ENCODE measurements at regions not wholly inside any gene's neighbourhood (a gene's known extent, or its start where the extent isn't known, plus 50 kb on each side); places are given as distances from the start of the nearest gene placed in this dataset.

DNA sequence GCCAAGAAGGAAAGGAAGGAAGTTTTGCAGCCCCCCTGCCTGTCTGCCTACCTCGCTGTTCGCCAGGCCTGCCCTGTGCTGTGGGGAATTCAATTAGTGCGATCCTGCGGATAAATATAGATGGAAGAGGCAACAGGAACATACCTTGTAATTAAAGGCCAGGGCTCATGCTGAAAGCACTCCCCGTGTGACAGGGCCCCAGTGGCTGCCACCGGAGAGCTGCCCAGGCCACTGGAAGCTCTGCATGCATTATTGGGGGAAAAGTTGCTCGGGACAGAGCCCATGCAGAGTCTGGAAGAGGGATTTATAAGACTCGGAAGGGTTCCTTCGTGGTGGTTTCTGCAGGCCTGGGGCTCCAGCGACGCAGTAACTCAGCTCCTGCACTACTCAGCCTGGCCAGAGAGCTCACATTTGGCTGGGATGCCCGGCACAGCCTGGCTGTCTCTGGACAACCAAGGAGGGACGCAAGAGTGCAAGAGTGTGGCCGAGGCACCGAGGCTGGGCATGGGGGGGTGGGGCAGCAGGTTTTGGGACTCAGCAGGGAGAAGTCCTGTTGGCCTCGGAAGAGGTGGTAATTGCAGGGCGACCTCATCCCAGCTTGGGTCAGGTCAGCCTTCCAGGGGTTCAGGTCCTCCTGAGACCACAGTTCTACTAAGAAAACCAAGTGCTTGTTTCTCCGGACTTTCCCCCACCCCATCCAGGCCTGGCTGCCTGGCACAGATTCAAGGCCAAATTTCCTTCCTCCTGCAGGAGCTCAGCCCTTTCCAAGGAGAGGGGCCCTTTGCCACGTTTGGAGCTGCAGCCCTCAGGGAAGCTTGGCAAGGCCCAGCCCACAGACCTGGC, 68.1 kb upstream of the GGTA1 start:
- TF ChIP-seq, protein P1, sequence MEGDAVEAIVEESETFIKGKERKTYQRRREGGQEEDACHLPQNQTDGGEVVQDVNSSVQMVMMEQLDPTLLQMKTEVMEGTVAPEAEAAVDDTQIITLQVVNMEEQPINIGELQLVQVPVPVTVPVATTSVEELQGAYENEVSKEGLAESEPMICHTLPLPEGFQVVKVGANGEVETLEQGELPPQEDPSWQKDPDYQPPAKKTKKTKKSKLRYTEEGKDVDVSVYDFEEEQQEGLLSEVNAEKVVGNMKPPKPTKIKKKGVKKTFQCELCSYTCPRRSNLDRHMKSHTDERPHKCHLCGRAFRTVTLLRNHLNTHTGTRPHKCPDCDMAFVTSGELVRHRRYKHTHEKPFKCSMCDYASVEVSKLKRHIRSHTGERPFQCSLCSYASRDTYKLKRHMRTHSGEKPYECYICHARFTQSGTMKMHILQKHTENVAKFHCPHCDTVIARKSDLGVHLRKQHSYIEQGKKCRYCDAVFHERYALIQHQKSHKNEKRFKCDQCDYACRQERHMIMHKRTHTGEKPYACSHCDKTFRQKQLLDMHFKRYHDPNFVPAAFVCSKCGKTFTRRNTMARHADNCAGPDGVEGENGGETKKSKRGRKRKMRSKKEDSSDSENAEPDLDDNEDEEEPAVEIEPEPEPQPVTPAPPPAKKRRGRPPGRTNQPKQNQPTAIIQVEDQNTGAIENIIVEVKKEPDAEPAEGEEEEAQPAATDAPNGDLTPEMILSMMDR (IDR thresholded peaks at IDR 0.05; ENCODE audit: low read depth, low read length): no peak
- TF ChIP-seq EZH2phosphoT487 (IDR thresholded peaks at IDR 0.05; ENCODE audit: low read depth): no peak
